ENCODE measurements at regions not wholly inside any gene's neighbourhood (a gene's known extent, or its start where the extent isn't known, plus 50 kb on each side); places are given as distances from the start of the nearest gene placed in this dataset.
"Not testable (repeated sequence)": the region's sequence is repeated elsewhere in the genome, so short reads cannot be mapped to it uniquely, and the experiment has no call there.

DNA sequence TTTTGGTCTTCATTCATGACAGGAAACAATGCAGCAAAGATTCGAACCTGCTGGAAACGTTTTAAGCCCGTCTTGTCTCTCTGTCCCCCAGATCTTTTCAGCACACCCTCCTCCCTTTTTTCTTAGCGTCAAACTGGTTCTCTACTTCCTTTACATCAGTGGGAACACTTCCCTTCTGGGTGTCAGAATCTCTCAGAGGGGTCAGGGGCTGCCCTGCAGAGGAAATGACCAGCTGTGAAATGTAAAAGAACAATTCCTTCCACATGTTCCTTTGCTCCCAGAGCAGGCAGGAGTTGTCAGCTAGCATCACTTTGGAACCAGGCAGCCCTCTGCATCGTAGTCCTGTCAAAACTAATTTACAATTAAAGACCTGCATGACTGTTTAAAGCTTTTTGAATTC, 619.0 kb downstream of the TFAP2A start:
- DNase-seq, result no peak

DNA sequence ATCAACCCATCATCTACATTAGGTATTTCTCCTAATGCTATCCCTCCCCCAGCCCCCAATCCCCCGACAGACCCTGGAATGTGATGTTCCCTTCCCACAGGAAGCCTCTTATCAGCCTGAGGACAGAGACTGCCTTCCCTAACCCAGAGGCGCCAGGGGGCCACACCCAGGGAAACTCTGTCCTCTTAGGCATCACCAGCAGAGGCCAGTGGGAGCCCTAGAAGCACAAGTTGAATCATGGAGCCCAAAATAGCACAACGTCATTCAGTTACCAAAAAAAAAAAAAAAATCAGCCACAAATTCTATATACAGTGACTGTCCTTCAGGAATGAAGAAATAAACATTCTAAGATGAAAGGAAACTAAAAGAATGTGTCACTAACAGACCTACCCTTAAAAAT, 625.7 kb downstream of the TFAP2A start:
- no peak for DNase-seq

DNA sequence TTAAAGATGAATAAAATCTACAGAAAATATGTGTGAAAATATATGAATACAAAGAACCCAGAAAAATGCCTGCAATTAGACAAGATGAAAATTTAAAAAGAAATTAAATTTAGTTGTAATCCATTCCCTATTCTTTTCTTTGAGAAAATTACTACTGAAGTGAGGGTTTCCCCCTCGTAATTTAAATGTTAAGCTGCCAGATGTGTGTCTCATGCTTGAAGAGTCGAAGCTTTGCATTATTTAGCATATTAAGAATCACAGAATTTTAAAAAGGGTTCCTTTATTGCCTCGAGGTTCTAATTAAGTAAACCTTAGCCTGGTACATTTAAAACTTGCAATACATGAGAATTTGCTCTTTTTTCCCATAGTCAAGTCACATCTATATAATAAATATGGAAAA, 630.1 kb downstream of the TFAP2A start:
- DNase-seq, result no peak

DNA sequence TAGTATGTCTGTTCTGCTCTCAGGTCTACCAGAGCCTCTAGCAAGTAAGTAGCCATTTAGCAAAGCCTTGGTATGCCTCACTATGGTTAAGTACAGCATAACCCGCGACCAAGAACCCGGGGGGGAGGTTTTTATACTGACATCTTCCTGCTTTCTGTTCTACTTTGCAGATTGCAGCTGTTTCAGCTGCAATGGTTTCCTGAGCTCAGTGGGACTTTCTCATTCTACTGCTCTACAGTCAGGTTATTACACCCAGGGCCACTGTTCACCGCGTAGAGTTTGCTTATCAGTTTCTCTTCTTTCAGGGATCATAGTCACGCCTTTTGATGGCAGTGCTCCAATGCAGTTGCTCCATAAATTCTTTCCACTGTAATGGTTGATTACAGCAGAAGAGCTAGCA, 631.3 kb downstream of the TFAP2A start:
- DNase-seq, result no peak

DNA sequence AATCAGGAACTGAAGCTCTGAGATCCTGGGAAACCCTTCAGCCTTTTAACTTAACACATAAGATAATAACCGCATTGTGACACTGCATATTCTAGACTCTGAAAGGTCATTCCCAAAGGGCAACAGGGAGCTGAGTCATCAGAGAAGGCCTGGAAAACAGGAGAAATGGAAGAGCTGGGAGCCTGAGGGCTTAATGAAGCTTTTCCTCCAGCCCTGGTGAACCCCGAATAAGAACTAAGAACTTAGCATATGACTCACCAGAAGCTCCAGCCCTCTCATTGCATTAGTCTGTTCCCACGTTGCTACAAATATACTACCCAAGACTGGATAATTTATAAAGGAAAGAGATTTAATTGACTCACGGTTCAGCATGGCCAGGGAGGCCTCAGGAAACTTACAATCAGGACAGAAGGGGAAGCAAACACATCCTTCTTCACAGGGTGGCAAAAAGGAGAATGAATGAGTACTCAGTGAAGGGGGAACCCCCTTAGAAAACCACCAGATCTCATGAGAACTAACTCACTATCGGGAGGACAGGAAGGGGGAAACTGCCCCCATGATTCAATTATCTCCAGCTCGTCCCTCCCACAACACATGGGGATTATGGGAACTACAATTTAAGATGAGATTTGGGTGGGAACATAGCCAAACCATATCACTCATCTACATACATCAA, 648.5 kb downstream of the TFAP2A start:
- DNase-seq, result no peak

DNA sequence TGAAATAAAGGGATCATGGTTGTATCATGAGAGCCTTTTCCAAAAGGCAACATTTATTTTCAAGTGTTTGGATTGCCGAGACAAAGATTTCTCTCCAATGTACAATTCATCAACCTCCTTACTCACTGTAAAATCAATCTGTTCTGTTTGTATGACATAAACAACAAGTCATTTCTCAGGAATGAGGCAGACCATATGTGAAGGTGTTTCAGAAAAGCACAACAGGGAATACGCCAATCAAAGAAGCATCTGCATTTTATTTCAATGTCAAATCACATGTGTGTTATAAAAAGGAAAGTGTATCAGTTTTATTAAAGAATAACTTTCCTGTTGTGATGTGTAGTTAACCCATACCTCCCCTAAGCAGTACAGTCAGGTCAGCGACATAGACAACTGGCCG, 653.7 kb downstream of the TFAP2A start:
- no peak for DNase-seq

DNA sequence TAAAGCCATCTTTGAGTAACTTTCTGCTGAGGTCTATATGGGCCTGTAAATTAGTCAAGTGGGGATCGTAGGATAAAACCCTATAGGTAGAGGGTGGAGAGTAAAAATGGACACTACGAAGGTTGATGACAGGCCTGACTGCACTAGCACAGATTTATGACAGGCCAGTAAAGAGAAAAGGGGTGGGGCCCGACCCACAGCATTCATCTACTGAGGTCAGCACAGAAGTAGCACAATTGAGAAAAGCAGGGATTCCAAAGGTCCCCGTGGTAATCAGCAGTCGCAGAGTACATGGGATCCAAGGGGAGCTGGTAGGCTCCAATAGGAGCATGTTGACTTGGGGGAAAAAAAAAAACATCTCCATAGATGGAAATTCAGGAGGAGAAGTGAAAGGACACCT, 660.4 kb downstream of the TFAP2A start:
- no peak for DNase-seq

DNA sequence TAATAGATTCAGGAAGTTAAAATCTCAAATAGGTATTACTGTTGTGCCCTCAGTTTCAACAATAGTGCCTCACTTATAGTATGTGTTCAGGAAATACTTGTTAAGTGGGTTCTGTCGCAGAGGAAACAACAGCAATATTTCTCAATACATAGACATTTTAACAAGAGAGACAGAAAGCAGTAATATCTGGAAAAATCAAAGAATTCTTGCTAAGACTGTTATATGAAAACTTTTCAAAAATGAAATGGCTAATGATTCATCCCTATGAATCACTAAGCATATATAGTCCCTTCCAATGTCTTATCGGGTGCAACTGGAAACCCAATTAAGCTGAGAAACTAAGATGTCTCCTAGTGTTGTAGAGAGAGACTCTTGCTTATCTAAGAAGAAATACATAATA, 668.9 kb downstream of the TFAP2A start:
- DNase-seq, result no peak

DNA sequence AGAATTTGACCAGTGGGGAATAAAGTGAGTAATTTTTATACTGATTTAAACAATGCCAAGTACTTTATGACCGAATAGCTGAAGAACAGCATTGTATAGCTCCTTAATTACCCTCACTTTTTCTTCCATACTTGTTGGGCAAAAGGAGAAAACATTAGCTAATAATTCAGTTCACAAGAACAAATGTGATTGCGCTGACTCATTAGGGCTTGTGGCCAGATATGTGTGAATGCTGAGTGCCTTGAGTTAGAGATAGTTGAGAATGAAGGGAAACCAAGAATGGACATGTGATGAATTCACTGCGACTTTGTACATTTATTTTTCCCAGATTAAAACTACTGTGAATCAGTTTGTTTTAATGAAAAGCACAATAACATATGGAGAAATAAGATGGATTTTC, 669.4 kb downstream of the TFAP2A start:
- DNase-seq, result no peak

DNA sequence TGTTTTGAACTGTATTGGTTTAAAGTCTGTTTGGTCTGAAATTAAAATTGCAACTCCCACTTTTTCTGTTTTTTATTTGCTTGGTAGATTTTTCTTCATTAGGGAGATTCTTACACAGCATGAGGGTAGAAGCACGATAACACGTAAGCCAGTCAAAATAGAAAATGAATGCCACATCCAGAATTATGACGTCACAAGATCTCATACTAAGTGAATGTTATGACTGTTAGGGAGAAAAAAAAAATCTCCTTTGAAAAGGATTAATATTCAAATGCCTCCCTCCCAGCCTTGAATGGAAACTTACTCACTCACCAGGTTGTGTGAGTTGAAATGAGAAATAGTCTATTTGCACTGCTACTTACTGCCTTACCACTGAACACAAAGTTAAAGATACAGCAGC, 670.8 kb downstream of the TFAP2A start:
- no peak for DNase-seq

DNA sequence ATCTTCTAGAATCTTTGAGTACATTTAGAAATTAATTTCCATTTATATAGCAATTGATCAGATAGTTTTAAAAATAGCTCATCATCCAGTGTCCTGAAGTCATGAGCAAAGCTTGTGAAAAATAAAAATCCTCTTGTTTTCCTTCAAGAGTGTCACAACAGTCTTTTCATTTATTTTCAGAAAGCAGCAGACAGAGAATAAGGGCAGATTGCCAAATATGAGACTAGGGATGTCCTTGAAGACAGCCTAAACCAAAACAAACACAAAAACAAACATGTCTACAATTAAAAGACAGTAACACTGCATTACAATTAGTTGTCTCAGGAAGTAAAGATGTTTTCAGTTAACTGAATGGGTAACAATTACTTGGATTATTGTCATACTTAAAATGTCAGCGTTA, 682.8 kb downstream of the TFAP2A start:
- DNase-seq, result no peak

DNA sequence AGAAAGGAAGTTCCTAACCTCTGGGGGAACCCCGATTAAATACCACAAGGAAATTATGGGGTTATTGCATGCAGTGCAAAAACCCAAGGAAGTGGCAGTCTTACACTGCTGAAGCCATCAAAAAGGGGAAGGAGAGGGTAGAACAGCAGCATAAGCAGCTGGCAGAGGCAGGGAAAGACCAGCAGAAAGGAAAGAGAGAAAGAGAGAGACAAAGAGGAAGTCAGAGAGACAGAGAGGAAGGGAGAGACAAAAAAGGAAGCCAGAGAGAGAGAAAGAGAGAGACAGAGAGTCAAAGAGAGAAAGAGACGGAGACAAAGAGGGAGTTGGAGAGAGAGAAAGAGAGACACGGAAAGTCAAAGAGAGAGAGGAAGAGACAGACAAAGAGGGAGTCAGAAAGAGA, 689.1 kb downstream of the TFAP2A start:
- not testable (repeated sequence) for DNase-seq

DNA sequence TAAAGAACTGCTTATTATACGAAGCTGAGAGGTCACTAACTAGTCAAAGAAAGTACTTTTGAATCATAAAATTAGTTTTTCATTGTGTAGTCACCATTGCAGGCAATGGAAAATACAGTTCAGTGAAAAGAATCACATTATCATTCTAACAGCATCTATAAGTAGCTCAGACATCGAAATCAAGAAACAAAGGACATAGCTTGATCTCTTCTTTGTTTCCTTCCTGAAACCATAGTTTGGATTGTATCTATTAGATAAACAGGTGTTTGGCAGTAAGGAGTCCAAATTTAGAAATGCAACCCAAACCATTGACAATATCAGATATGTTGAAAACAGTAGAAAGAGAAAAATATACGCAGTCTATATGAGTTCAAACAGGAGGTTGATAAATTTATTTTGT, 697.3 kb downstream of the TFAP2A start:
- no peak for DNase-seq

DNA sequence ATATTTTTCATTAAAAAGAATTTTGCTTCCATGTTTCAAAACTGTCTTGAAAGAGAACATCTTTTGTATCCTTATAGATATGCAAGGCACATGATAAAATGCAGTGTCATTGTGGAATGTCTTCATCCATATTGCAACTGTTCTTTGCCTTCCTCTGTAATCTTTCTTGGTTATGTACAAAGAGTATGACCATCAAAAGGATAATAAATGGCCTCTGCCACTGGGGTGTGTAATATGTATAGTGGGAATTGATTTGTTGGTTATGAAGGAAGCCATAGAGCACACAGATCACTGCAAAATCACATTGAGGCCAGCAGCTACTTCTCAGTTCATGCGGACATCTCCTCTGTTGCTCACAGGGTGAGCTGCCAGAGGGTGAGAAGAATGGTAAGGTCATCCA, 703.5 kb downstream of the TFAP2A start:
- DNase-seq, result no peak

DNA sequence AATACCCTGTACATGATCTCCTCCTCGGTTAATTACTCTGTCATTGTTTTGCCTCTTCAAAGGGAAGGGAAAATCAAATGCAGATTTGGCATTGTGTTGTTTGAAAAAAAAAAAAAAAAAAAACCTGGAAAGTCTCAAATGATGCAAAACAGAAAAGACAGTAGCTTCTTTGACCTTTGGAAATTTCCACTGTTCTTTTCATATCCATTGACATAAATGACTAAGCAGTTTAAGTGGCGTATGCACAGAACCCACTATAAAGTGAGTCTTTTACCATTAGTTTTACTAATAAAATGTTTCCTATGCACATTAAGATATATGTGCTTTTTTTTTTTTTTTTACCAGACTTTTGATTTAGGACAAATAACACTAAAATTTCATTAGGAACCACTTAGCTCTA, 704.3 kb downstream of the TFAP2A start:
- DNase-seq, result no peak

DNA sequence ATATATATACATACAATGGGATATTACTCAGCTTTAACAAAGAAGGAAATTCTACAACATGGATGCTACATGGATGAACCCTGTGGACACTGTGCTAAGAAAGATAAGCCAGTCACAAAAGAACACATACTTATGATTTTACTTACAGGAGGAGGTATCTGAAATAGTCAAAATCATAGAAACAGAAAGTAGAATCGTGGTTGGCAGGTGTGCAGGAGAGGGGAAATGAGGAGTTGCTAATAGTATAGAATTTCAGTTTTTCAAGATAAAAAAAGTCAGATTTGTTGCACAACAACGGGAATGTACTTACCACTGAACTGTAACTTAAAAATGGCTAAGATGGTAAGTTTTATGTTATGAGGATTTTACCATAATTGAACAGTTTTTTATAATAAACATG, 706.3 kb downstream of the TFAP2A start:
- DNase-seq, result no peak

DNA sequence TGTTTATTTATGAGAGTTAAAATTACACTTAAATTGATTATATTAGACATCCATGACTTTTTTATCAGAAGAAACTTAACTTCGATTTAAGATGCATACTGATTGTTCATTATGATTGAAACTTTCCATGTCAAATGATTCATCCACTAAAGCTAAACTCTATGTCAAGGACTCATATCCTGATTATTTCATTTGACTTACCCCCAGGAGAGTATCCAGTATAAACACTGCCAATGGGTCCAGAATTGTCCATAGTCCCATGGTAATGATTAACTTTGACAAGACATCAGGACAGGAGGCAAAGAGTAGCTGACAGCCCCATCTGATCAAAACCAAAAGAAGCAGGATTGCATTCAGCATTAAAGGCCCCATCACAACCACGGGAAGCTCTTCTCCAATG, 709.9 kb downstream of the TFAP2A start:
- DNase-seq, result no peak

DNA sequence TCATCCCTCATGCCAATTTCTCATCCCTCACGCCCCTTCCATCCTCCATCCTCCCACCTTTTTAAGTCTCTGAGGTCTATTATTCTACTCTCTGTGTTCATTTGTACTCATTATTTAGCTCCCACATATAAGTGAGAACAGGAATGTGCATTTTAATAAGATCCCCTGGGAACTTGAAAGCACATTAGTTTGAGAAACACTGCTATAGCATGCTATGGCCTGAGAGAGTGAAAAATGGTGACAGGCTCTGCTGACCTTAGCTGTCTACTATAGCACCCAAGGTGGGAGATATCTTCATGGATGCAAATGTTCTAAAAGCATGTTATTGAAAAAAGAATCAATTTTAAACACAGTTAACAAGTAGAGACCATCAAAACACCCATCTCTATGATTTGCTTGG, 712.0 kb downstream of the TFAP2A start:
- DNase-seq, result no peak

DNA sequence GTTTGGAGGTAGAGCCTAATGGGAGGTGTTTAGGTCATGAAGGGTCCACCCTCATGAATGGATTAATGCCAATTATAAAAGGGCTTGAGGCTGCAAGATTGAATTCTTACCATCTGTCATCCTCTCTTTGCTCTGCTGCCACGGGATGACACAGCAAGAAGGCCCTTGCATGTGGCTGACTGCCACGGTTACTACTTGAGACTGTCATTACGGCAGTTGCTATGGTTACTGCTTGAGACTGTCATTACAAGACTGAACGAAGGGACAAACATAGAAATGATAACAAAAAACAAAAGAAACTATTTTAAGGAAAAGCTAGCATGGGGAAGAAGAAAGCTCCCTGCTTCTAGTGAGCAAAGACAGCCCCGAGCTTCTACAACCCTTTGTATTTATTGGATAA, 715.0 kb downstream of the TFAP2A start:
- DNase-seq, result no peak

DNA sequence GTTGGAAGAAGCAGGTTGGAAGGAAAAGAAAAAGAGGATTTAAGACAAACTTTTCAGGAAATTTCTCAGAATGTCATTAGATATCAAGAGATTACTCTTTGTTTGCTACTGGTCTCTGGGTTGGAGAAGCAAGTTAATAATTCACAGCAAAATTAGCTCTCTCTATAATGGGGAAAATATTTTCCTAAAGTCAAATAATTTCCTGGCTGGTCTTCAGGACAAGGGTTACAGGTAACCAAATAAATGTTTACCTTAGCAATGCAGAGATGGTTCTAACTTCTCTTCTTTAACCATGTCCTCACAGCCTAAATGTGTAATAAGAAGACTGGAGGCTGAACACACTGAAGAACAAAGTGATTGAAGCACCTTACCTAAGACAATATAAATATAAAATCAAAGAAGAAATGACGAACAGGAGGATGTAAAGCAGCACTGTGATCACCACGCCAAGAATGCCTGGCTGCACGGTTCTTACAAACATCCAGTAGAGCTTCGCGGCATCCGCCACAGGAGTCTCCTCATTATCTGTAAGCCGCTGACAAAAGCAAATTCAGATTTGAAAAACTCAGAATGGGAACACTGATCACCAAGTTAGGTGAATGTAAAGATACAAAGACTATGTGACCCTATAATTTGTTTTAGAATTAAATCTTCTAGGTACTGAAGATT, 717.5 kb downstream of the TFAP2A start:
- DNase-seq, result no peak

DNA sequence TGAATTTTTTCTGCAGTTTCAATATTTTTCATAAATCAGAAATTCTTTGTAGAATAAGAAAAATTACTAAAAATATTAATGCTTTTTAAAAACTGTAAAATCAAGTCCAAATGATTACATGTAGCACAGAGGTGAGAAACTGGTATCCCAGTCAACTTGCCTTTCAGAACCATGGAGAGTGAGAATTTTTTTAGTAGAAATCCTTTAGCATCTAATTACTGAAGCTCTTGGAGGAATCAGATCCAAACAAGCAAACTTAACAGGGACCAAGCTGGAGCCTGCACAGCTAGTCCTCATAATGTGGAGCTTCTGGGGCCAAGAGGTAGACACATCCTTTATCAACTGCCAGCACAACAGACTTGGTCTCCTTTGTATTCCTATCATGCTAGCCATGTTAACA, 724.5 kb downstream of the TFAP2A start:
- no peak for DNase-seq

DNA sequence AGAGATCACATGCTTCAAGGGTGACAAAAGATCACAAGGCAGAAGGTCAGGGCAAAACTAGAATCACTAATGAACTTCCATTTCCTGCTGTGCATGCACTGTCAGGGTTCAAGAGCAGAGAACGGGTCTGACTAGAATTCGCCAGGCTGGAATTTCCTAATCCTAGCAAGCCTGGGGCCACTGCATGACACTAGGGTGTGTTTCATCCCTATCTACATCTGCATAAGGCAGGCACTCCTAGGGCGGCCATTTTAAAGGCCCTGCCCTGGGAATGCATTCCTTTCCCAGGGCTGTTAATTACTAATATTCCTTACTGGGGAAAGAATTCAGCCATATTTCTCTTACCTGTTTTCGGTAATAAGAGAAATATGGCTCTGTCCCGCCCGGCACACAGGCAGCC, 734.1 kb downstream of the TFAP2A start:
- DNase-seq, result not testable (repeated sequence)

DNA sequence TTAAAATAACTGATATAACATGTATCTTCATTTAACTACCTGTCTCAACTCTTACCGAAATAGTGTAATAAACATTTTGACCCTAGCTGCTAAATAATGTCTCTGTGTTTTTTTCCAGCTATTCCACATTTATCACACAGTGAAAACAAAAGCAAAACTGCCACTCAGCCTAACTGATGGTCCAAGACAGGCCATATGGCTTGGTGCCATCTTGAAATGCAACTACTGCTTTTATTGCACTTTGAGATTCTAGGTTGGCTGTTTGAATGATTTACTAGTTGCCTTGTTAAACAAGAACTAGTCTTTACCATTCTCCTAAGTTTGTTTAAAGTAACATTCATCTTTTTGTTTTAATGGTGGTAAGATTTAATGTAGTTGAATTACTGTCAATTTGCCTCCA, 739.8 kb downstream of the TFAP2A start:
- DNase-seq, result no peak

DNA sequence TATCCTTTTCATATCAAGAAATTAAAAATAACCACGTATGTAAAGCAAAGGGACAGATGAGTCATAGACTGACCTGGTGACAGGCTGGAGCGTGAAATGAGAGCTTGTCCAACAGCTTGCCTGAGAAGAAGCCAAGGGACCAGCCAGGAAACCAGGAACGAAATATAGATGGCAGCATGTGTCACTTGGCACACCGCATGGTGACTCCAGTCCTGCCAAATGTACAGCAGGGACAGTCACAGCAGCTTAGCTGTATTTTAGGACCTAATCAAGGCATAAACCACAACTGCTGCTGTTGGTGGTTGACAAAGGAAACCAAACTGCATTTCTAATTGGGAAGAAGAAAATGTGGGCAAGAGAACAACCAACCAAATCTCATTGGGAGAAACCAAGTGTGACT, 755.0 kb downstream of the TFAP2A start:
- no peak for DNase-seq

DNA sequence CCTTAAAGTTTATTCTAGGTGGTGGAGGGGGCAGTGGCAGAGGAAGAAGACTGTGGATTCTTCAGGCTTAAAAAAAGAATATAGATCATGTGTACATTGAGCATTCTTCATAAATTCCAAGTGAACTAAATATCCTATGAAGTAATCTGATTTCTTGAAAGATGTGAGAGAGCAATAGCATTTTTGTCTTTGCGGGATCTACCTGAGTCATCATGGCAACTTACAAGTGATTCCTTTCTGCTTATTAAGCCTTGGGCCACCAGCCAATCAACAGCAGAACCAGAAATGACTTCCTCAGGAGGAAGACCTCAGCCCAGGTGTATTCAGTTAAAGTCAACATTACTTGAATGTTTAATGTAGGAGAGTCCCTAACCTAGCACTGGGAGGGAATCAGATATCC, 756.9 kb downstream of the TFAP2A start:
- DNase-seq, result no peak

Data from NK-92 treated with Interleukin-12 subunit alpha and Interleukin-12 subunit beta, amount 100 ng/mL, for 24 hours (cell line).